CD4-positive, alpha-beta T cell treated with Interferon gamma for 1 hour (primary cell): ENCODE measurements at regions not wholly inside any gene's neighbourhood (a gene's known extent, or its start where the extent isn't known, plus 50 kb on each side); places are given as distances from the start of the nearest gene placed in this dataset.
A peak's percentile ranks its signal among the peaks of the same experiment; 100 is the strongest.

ENCODE experiments used
- DNase-seq: peaks from one replicate; pipeline ENCODE4 v3.0.0-alpha.2; 2020

DNA sequence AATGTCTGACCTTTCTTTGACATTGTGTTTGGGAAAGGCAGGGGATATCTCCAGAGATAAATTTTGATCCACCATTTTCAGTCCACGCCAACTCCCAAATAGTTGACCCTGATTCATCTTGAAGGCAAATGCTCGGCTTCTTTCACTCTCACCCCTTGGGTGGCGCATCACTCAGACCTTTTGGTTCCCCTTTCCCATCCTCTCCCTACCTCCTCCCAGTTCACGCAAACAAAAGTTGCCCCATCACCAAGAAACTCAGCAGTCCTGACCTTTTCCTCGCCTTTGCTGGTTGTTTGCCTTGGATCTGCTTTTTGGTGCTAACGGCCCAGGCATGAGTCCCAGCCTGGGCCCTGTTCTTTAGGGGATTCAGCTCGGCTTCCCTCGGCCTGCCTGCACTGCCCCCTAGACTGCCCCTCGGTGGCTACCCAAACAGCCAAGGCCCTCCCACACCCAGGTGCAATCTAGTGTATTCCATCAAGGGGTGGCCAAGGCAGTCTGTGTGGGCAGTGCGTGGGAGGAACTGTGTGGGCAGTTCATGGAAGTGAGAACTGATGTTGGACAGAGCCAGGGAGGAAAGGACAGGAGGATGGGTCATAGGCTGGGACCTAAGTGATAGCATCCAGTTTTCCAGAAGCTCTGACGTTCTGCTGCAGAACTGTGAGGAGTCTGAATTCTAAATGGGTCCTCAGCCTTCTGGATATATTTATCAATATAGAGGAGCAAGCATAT is 255.7 kb downstream of the DLEU7 start:
- DNase-seq = no peak

- DNase-seq = no peak
These were observed 254.9 kb downstream of the DLEU7 start for GRCh38 chr13:50588491-50589130.

GRCh38 chr13:50589139-50589538 is 254.4 kb downstream of the DLEU7 start:
- no peak for DNase-seq

DNA sequence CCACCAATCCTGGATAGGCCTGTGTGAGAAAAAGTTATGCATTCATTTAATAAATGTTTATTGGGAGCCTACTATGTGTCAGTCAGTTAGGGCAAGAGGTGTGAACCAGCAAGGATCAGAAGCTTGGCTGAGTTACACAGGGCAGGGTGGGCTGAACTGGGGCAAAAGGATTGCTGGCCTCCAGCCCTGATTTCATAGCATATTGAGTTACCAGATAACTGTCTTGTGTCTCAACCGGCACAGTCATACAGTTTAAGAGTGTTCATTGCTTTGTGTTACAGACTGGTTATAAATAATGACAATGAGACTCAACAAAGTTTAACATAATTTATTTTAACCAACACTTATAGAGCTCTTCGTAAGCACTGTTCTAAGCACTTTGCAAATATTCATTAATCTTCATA is 253.8 kb downstream of the DLEU7 start:
- DNase-seq = no peak

- DNase-seq = no peak
These were observed 250.9 kb downstream of the DLEU7 start for GRCh38 chr13:50592412-50593155.

GRCh38 chr13:50593207-50593606 is 250.3 kb downstream of the DLEU7 start:
- DNase-seq = no peak

DNA sequence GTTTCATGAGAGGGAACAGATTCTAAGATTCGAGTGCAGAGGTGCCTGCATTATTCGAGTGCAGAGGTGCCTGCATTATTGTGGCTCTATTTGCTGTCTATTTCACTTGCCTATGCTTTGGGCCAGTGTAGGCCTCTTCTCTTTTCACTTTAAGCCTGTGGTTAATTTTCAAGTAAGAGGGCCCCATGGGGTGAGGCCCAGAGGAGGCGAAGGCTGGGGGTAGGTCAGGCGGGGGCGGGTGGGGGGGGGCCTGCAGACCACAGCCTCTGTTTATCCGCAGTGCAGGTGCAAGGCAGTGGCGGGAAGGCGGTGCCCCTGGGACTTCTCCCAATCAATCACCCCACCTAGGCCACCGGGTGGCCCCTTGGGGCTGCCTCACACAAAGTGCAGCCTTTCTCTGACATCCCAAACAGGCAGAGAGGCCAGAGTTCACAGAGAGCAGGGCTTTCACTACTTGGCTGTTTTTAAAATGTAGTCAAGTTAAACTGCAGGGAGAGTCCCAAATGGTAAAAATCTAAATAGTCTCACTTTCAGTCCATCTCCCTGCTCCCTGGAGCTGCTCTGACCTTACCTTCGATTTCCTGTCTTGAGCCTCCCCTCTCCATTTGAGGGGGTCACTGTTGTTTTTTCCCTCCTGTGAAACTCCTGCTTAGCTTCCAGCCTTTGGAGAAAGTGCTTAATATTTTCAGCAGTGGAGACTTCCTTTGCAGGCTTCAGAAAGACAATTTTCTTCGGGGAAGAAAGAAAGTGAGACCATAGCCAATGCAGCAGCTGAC is 249.0 kb downstream of the DLEU7 start:
- DNase-seq = peak; percentile 68

GRCh38 chr13:50595196-50595595 is 248.3 kb downstream of the DLEU7 start:
- DNase-seq = no peak

DNA sequence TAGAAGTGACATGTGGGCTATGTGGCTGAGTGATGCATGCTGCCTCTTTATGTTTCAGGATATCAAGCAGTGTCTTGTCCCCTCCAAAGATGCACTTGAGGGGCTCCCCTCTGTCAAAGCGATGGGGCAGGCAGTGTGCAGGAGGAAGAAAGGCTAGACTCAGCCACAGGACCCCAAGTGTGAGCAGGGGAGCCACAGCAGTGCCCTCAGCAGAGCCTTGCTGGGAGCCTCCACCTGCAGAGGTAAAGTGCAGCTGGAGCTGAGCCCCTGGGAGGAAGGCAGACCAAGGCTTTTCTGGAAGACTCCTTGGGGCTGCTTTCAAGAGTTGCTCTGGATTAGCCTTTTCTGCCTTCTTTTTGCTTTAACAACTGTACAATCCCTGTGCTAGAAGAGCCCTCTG is 247.3 kb downstream of the DLEU7 start:
- DNase-seq = no peak

DNA sequence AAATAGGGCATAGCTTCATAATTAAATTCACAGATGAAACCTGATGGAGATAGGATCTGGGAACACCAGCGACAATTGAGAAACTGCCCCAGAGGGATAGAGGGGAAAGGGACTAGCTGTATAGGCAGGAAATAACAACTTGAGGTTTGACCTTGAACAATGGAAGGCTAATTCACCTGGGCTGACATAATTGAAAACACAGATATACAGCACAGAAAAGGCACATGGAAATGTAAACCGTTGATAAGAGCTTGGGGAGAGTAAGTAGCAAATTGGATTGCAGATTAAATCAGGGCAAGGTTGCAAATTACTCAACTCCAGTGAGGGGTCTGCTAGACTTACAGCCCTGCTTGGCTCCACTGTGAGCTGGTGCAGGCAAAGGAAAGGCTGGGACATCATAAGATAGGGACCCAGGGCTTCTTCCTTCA is 246.7 kb downstream of the DLEU7 start:
- DNase-seq = no peak

DNA sequence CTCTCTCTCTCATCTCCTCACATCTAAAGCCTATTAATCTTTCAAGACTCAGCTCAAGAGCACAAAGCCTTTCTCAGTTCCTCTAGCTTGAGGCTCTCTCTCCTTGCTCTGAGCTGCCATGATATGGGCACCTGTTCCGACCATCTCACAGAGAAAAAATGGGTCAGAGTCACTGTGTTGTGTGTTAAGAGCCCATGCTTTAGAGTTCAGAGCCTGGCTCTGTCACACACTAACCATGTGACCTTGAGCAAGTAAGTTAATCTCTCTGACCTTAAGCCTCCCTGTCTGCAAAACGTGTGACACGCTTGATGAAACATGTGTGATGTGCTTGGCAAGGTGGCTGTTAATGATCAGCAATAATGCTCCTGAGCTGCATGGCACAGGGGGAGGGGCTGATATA is 245.2 kb downstream of the DLEU7 start:
- DNase-seq = no peak

- DNase-seq = no peak
These were observed 244.4 kb downstream of the DLEU7 start for GRCh38 chr13:50599046-50599445.

- DNase-seq = no peak
These were observed 243.6 kb downstream of the DLEU7 start for GRCh38 chr13:50599927-50600326.

- DNase-seq = no peak
These were observed 235.1 kb downstream of the DLEU7 start for GRCh38 chr13:50608370-50608769.

DNA sequence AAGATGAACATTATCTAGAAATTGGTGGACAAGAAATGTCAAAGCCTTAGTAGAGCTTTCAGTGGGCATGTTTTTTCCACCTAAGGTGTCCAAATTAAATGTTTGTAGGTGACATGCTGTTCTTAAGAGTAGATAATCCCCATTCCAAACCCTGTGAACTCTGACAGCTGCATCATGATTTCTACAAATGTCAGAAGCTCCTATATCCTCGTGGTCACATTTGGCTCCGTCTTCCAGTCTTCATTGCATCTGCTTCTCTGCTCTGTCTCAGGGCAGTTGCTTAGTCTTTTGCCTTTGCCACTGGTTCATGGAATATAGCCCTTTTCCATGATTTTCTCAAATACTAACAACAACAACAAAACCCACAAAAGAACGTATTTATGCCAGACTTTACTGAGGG is 234.5 kb downstream of the DLEU7 start:
- DNase-seq = no peak

GRCh38 chr13:50610238-50610637 is 233.3 kb downstream of the DLEU7 start:
- DNase-seq = no peak

DNA sequence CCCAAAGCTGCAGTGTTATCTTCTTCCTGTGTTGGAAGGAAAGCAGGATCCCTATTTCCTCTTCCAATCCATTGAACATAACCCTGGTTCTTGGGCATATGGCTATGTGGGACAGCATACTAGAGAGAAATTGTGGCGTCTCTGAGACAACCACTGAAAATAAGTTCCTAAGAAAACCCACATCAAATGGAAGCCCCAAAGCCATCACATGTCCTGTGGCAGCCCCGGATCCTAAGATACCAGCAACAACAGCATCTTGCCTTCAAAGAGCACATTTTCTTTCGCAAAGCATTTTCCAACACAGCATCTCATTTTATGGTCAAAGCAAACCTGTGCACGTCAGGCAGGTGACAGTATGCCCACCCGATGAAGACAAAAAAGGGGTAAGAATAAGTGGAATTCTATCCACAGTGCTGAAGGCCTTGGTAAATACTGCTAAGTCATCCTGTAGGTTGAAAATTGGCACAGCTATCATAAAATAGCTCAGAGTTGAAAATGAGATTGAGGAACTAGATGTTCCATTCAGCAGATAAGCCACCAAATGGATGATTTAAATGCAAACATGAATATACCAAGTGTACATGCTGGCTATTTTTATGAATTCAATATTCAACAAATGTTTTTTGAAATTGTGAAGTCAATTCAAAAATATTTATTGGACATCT is 232.2 kb downstream of the DLEU7 start:
- no peak for DNase-seq

GRCh38 chr13:50612717-50613116 is 230.8 kb downstream of the DLEU7 start:
- no peak for DNase-seq

GRCh38 chr13:50613356-50613831 is 230.1 kb downstream of the DLEU7 start:
- no peak for DNase-seq

DNA sequence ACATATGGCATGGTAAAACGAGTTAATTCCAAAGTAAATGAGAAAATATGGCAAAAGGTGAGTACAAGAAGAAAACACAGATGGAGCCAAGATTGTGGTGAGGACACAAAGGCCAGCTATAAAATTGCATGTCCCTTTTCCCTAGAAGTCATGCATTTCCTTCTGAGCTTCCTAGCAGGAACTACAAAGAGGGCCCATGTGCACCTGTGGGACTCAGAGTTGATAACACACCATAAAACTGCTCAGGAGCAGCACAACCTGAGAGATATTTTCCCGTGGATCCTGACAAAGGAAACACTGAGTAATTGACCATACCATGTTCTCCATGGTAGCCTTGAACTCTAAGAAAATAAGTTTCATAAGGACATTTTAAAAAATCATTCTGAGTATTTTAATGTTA is 228.3 kb downstream of the DLEU7 start:
- no peak for DNase-seq

GRCh38 chr13:50616101-50616500 is 227.4 kb downstream of the DLEU7 start:
- no peak for DNase-seq

GRCh38 chr13:50617134-50617721 is 226.3 kb downstream of the DLEU7 start:
- no peak for DNase-seq
